ENCODE measurements at regions not wholly inside any gene's neighbourhood (a gene's known extent, or its start where the extent isn't known, plus 50 kb on each side); places are given as distances from the start of the nearest gene placed in this dataset.

- no peaks in the 10 kb centered on the region for H3K4me1 ChIP-seq (ENCODE audit: control insufficient read depth in 2 of 2, insufficient read depth in 2 of 2, low read length in 2 of 2)
- Mint-ChIP-seq H3K4me3 (no peak overlapping the region), H3K36me3 (no peaks in the 10 kb centered on the region), H3K9me3 (peaks cover 0 to 10% (median 0%) of the 10 kb centered on the region in 11 donors), H3K27ac (no peak overlapping the region), H3K27me3 (no peaks in the 10 kb centered on the region), H3K4me1 (no peaks in the 10 kb centered on the region)
- ATAC-seq: no peak
- H3K36me3 ChIP-seq (ENCODE audit: control insufficient read depth in 2 of 3, insufficient read depth in 3 of 3, low read length in 3 of 3): no peaks in the 10 kb centered on the region
- H3K27ac ChIP-seq (ENCODE audit: low read depth, low read length): no peak overlapping the region
- CTCF ChIA-PET: no interaction called here
- no peaks in the 10 kb centered on the region for H3K27me3 ChIP-seq (ENCODE audit: control insufficient read depth in 2 of 2, insufficient read depth in 2 of 2, low read length in 2 of 2)
- H3K9me3 ChIP-seq (ENCODE audit: control insufficient read depth in 2 of 3, low read length in 3 of 3): no peaks in the 10 kb centered on the region
- DNase-seq: no peak
- no peak overlapping the region for H3K4me3 ChIP-seq (ENCODE audit: low read length)
- intact Hi-C loops (cut with micrococcal nuclease): no loop called here
- POLR2A ChIA-PET: no interaction called here
Measured at GRCh38 chr10:52437205-52437646, 123.1 kb downstream of the DKK1 start.

GRCh38 chr10:52438119-52438518, 124.0 kb downstream of the DKK1 start:
- no peak for ATAC-seq
- no peaks in the 10 kb centered on the region for H3K27me3 ChIP-seq (ENCODE audit: control insufficient read depth in 2 of 2, insufficient read depth in 2 of 2, low read length in 2 of 2)
- Mint-ChIP-seq H3K9me3 (peaks cover 0 to 10% (median 0%) of the 10 kb centered on the region in 11 donors), H3K36me3 (no peaks in the 10 kb centered on the region), H3K27ac (no peak overlapping the region), H3K27me3 (no peaks in the 10 kb centered on the region), H3K4me3 (no peak overlapping the region), H3K4me1 (no peaks in the 10 kb centered on the region)
- no peaks in the 10 kb centered on the region for H3K4me1 ChIP-seq (ENCODE audit: control insufficient read depth in 2 of 2, insufficient read depth in 2 of 2, low read length in 2 of 2)
- intact Hi-C loops (cut with micrococcal nuclease): no loop called here
- H3K27ac ChIP-seq (ENCODE audit: low read depth, low read length): no peak overlapping the region
- CTCF ChIA-PET: no interaction called here
- no peaks in the 10 kb centered on the region for H3K9me3 ChIP-seq (ENCODE audit: control insufficient read depth in 2 of 3, low read length in 3 of 3)
- no peaks in the 10 kb centered on the region for H3K36me3 ChIP-seq (ENCODE audit: control insufficient read depth in 2 of 3, insufficient read depth in 3 of 3, low read length in 3 of 3)
- no peak for DNase-seq
- H3K4me3 ChIP-seq (ENCODE audit: low read length): no peak overlapping the region
- POLR2A ChIA-PET: no interaction called here

- Histone ChIP-seq H3K27me3 (ENCODE audit: control insufficient read depth in 2 of 2, insufficient read depth in 2 of 2, low read length in 2 of 2) (no peaks in the 10 kb centered on the region), H3K36me3 (ENCODE audit: control insufficient read depth in 2 of 3, insufficient read depth in 3 of 3, low read length in 3 of 3) (no peaks in the 10 kb centered on the region), H3K4me3 (ENCODE audit: low read length) (no peak overlapping the region), H3K27ac (ENCODE audit: low read depth, low read length) (no peak overlapping the region), H3K4me1 (ENCODE audit: control insufficient read depth in 2 of 2, insufficient read depth in 2 of 2, low read length in 2 of 2) (no peaks in the 10 kb centered on the region), H3K9me3 (ENCODE audit: control insufficient read depth in 2 of 3, low read length in 3 of 3) (no peaks in the 10 kb centered on the region)
- DNase-seq: no peak
- intact Hi-C loops (cut with micrococcal nuclease): no loop called here
- Mint-ChIP-seq H3K36me3 (no peaks in the 10 kb centered on the region), H3K27me3 (no peaks in the 10 kb centered on the region), H3K27ac (no peak overlapping the region), H3K4me1 (no peaks in the 10 kb centered on the region), H3K9me3 (peaks cover 0 to 9% (median 0%) of the 10 kb centered on the region in 11 donors), H3K4me3 (no peak overlapping the region)
- no peak for ATAC-seq
- POLR2A ChIA-PET: no interaction called here
- CTCF ChIA-PET: no interaction called here
Measured at GRCh38 chr10:52440612-52441285, 126.7 kb downstream of the DKK1 start.

GRCh38 chr10:52442576-52442975, 128.5 kb downstream of the DKK1 start:
- Mint-ChIP-seq H3K4me3 (no peak overlapping the region), H3K27ac (no peak overlapping the region), H3K27me3 (no peaks in the 10 kb centered on the region), H3K9me3 (peaks cover 0 to 6% (median 0%) of the 10 kb centered on the region in 11 donors), H3K36me3 (no peaks in the 10 kb centered on the region), H3K4me1 (no peaks in the 10 kb centered on the region)
- H3K4me1 ChIP-seq (ENCODE audit: control insufficient read depth in 2 of 2, insufficient read depth in 2 of 2, low read length in 2 of 2): no peaks in the 10 kb centered on the region
- DNase-seq: no peak
- no peak overlapping the region for H3K27ac ChIP-seq (ENCODE audit: low read depth, low read length)
- intact Hi-C loops (cut with micrococcal nuclease): no loop called here
- CTCF ChIA-PET: interaction anchor here (0.6 kb wide), 1 partner anchor 1108 kb away, joined by 3 read pairs; no protein-coding TSS in a partner anchor
- no peaks in the 10 kb centered on the region for H3K9me3 ChIP-seq (ENCODE audit: control insufficient read depth in 2 of 3, low read length in 3 of 3)
- no peak overlapping the region for H3K4me3 ChIP-seq (ENCODE audit: low read length)
- ATAC-seq: no peak
- POLR2A ChIA-PET: no interaction called here
- H3K27me3 ChIP-seq (ENCODE audit: control insufficient read depth in 2 of 2, insufficient read depth in 2 of 2, low read length in 2 of 2): no peaks in the 10 kb centered on the region
- H3K36me3 ChIP-seq (ENCODE audit: control insufficient read depth in 2 of 3, insufficient read depth in 3 of 3, low read length in 3 of 3): no peaks in the 10 kb centered on the region

GRCh38 chr10:52443419-52444388, 129.6 kb downstream of the DKK1 start:
- Mint-ChIP-seq H3K9me3 (peaks cover 0 to 6% (median 0%) of the 10 kb centered on the region in 11 donors), H3K4me3 (no peak overlapping the region), H3K36me3 (no peaks in the 10 kb centered on the region), H3K27ac (no peak overlapping the region), H3K27me3 (no peaks in the 10 kb centered on the region), H3K4me1 (no peaks in the 10 kb centered on the region)
- intact Hi-C loops (cut with micrococcal nuclease): no loop called here
- Histone ChIP-seq H3K9me3 (ENCODE audit: control insufficient read depth in 2 of 3, low read length in 3 of 3) (no peaks in the 10 kb centered on the region), H3K36me3 (ENCODE audit: control insufficient read depth in 2 of 3, insufficient read depth in 3 of 3, low read length in 3 of 3) (no peaks in the 10 kb centered on the region), H3K4me3 (ENCODE audit: low read length) (no peak overlapping the region), H3K4me1 (ENCODE audit: control insufficient read depth in 2 of 2, insufficient read depth in 2 of 2, low read length in 2 of 2) (no peaks in the 10 kb centered on the region), H3K27me3 (ENCODE audit: control insufficient read depth in 2 of 2, insufficient read depth in 2 of 2, low read length in 2 of 2) (no peaks in the 10 kb centered on the region), H3K27ac (ENCODE audit: low read depth, low read length) (no peak overlapping the region)
- ChIA-PET CTCF (no interaction called here), POLR2A (no interaction called here)
- no peak for DNase-seq
- no peak for ATAC-seq

GRCh38 chr10:52446391-52446790, 132.3 kb downstream of the DKK1 start:
- H3K27me3 Mint-ChIP-seq: no peaks in the 10 kb centered on the region
- ChIA-PET POLR2A (no interaction called here), CTCF (no interaction called here)
- Histone ChIP-seq H3K4me1 (ENCODE audit: control insufficient read depth in 2 of 2, insufficient read depth in 2 of 2, low read length in 2 of 2) (no peaks in the 10 kb centered on the region), H3K27ac (ENCODE audit: low read depth, low read length) (no peak overlapping the region), H3K36me3 (ENCODE audit: control insufficient read depth in 2 of 3, insufficient read depth in 3 of 3, low read length in 3 of 3) (no peaks in the 10 kb centered on the region), H3K4me3 (ENCODE audit: low read length) (no peak overlapping the region), H3K9me3 (ENCODE audit: control insufficient read depth in 2 of 3, low read length in 3 of 3) (no peaks in the 10 kb centered on the region), H3K27me3 (ENCODE audit: control insufficient read depth in 2 of 2, insufficient read depth in 2 of 2, low read length in 2 of 2) (no peaks in the 10 kb centered on the region)
- no peak for ATAC-seq
- intact Hi-C loops (cut with micrococcal nuclease): no loop called here
- no peaks in the 10 kb centered on the region for H3K36me3 Mint-ChIP-seq
- H3K9me3 Mint-ChIP-seq: peaks cover 0 to 2% (median 0%) of the 10 kb centered on the region in 11 donors
- H3K27ac Mint-ChIP-seq: no peak overlapping the region
- H3K4me3 Mint-ChIP-seq: no peak overlapping the region
- no peaks in the 10 kb centered on the region for H3K4me1 Mint-ChIP-seq
- DNase-seq: no peak
